GM19452 (cell line): ENCODE measurements at regions not wholly inside any gene's neighbourhood (a gene's known extent, or its start where the extent isn't known, plus 50 kb on each side); places are given as distances from the start of the nearest gene placed in this dataset.

Source experiments
- ATAC-seq: cut with Tn5 transposase; IDR thresholded peaks from one replicate; pipeline ENCODE4 v1.9.1; 2021; ENCODE audit not compliant: unreplicated experiment

- no peak for ATAC-seq
Observed at GRCh38 chr12:87689196-87689595, 340.0 kb downstream of the C12orf50 start.

- ATAC-seq = no peak
Observed at GRCh38 chr12:87687362-87687761, 341.8 kb downstream of the C12orf50 start.

GRCh38 chr12:87685696-87686095 is 343.5 kb downstream of the C12orf50 start:
- no peak for ATAC-seq

- ATAC-seq = no peak
Observed at GRCh38 chr12:87679251-87679650, 349.9 kb downstream of the C12orf50 start.

- ATAC-seq = no peak
Observed at GRCh38 chr12:87678453-87678852, 350.7 kb downstream of the C12orf50 start.

GRCh38 chr12:87676731-87677130 is 352.5 kb downstream of the C12orf50 start:
- no peak for ATAC-seq

GRCh38 chr12:87671757-87672156 is 357.4 kb downstream of the C12orf50 start:
- ATAC-seq = no peak

- ATAC-seq = no peak
Observed at GRCh38 chr12:87670448-87670847, 358.8 kb downstream of the C12orf50 start.

- ATAC-seq = no peak
Observed at GRCh38 chr12:87667378-87667777, 361.8 kb downstream of the C12orf50 start.

GRCh38 chr12:87661786-87662377 is 367.3 kb downstream of the C12orf50 start:
- ATAC-seq = peak; percentile 80

GRCh38 chr12:87660987-87661774 is 368.0 kb downstream of the C12orf50 start:
- ATAC-seq = no peak

- ATAC-seq = no peak
Observed at GRCh38 chr12:87660291-87660690, 368.9 kb downstream of the C12orf50 start.

GRCh38 chr12:87656311-87656710 is 372.9 kb downstream of the C12orf50 start:
- no peak for ATAC-seq

- no peak for ATAC-seq
Observed at GRCh38 chr12:87651670-87652425, 377.4 kb downstream of the C12orf50 start.

GRCh38 chr12:87642245-87642644 is 387.0 kb downstream of the C12orf50 start:
- ATAC-seq = no peak

GRCh38 chr12:87618199-87618598 is 411.0 kb downstream of the C12orf50 start:
- ATAC-seq = no peak

GRCh38 chr12:87612996-87613395 is 416.2 kb downstream of the C12orf50 start:
- ATAC-seq = no peak

GRCh38 chr12:87608321-87608720 is 420.9 kb downstream of the C12orf50 start:
- no peak for ATAC-seq

GRCh38 chr12:87603727-87604126 is 425.5 kb downstream of the C12orf50 start:
- no peak for ATAC-seq

- ATAC-seq = no peak
Observed at GRCh38 chr12:87599459-87599858, 429.7 kb downstream of the C12orf50 start.

GRCh38 chr12:87597114-87597513 is 432.1 kb downstream of the C12orf50 start:
- no peak for ATAC-seq

- ATAC-seq = no peak
Observed at GRCh38 chr12:87596636-87597035, 432.6 kb downstream of the C12orf50 start.
